GM19438 (cell line): ENCODE measurements at regions not wholly inside any gene's neighbourhood (a gene's known extent, or its start where the extent isn't known, plus 50 kb on each side); places are given as distances from the start of the nearest gene placed in this dataset.

Source experiments
- ATAC-seq: cut with Tn5 transposase; IDR thresholded peaks from one replicate; pipeline ENCODE4 v1.9.1; 2021; ENCODE audit warnings: low read depth; ENCODE audit not compliant: unreplicated experiment

DNA sequence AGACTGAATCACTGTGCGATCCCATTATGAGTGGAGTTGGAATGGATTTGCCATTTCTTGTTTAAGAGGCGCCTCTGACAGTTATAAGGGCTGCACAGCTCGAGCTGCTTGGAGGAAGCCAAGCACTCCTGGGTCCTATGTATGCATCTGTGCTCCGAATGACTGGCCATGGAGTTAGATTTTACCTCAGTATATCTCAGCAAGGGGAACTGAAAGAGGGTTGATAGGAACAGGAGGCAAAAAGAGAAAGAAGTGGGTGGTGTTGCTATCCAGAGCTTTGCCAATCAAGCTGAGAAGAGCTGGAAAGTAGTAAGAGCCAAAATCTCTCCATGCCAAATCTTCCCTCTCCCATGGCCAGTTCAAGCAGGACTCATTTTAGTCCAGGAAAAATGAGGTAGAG is 632.0 kb upstream of the KIRREL3 start:
- no peak for ATAC-seq

DNA sequence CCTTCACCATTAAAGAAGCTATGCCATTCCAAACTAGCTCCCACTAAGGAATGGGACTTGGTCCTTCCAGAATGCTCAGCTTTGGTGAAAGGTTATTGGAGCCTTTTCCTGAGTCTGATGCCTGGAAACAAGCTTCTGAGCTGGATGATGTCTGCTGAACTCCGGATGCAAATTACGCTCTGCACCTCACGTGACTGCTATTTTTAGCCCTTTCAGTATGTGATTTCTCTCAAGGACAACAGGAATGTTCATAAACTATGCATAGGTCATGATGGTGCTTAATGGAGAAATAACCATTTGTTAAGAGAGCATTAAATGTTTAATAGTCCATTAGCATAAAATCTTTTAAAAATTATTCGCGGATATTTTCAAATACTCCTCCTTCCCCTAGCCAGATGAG is 631.4 kb upstream of the KIRREL3 start:
- ATAC-seq: no peak

- ATAC-seq: no peak
Measured at GRCh38 chr11:127629200-127629599, 628.6 kb upstream of the KIRREL3 start.

GRCh38 chr11:127628458-127628785 is 627.9 kb upstream of the KIRREL3 start:
- no peak for ATAC-seq

DNA sequence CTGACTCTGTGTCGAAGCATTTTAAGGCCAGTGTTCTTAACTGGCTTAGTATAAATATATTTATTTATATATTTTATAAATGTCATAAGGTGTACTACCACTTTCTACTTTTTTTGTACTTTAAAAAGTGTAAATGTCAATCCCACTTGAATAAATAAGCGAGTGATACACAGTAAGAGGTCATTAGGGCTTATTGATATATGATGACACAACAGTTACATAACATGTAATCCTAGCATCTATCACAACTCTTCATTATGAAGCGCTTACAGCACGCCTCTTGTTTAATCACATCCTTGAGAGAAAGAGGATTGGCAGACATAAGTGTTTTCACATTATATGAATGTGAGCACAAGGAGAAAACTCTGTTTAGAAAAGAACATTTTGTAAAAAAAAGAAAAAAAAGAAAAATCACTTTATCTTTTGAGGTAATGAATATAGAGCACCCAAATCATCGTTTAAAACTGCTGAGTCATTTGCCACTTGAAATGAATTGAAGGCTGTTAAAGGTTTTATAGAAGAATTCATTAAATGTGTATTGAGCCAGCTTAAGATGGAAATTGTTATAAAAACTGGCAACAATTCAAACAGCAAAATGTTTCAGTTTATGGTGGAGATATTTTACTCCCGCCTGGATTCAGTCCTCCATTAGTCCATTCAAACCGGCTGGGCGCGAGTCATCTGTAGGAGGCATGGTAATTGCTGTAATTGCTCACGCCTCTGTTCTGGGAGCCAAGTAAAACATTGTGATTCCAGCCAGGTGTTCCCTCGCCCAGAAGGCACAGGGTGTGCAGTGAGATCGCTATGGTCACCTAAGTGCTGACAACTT is 627.3 kb upstream of the KIRREL3 start:
- ATAC-seq: no peak

DNA sequence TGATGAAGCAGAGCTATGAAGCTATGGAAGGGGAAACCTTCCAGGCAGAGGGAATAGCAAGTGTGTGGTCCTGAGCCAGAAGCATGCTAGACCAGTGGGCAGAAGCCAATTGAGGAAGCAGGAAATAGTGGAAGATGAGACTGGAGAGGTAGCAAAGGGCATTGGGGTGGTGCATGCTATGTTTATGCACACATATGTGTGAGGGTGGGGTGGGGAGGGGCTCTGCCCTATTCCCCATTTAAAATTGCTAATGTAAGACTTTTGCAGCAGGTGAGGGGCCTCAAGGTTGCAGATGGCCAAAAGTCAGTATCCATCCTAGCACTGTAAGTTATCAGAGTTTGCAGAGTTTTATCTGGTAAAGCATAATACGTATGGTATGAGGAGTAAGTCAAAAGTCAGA is 626.6 kb upstream of the KIRREL3 start:
- no peak for ATAC-seq

DNA sequence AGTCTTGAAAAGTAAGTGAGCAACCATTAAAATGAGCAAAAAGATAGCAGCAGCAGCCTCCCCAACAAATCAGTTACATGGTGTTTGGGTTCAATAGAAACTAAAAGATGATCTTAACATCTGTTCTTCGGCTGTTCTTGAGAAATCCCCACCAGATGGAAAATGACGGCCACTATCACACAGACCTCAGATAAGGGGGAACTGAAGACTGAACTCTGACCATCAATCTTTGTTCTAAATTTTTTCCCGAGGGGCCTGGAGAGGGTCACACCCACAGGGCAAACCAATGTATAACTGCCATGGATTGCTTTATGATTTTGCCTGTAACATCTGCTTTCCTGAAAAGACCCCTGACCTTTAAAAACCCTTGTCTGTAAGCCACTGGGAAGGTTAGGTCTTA is 624.8 kb upstream of the KIRREL3 start:
- no peak for ATAC-seq

- ATAC-seq: no peak
Measured at GRCh38 chr11:127624306-127624856, 623.8 kb upstream of the KIRREL3 start.

DNA sequence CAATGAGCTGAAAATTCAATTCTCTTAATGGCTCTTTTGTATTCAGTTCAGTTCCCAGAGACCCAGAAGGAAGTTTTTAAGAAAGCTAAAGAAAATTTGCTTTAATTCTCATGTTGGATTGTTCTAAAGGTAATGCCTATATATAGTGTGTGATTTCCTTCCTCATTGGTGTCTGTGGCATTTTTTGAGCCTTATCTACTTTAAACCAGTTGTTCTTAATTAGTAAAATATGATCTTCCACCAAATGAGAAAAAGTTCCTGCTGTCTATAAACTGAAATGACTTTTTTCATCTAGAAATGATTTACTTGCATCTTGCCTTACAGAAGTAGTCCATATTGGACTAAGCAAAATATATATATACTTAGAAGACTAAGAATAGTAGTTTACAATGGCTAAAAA is 622.1 kb upstream of the KIRREL3 start:
- no peak for ATAC-seq

DNA sequence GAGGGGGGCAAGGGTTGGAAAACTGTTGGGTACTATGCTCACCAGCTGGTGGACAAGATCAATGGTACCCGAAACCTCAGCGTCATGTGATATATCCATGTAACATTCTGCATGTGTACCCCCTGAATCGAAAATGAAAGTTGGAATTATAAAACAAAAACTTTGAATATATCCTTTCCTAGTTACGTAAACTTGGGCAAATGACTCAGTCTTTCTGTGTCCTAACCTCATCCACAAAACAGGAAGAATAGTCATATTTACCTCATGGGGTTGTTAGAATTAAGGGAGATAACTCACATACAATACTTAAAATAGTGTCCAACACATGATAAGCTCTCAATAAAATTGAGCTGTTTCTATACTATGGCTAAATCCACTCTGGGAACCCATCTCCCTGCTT is 620.1 kb upstream of the KIRREL3 start:
- no peak for ATAC-seq

- no peak for ATAC-seq
Measured at GRCh38 chr11:127619946-127620345, 619.4 kb upstream of the KIRREL3 start.

DNA sequence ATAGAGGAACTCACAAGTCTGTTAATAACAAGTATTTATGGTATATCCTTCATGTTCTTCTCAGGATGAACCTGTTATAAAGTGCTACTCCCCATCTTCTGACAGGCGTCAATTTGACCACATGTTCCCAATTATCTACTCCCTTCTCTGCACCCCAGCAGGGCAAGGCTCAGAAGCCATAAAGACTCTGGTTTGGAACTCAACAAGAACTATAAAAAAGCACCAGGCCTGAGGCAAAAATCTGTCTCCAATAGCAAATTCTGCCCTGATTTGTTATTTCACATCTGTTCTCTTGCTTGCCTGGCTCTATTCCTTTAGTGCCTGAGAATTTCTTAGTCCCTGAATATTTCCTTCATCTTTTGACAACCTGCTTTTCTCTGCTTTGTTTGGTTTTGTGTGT is 618.2 kb upstream of the KIRREL3 start:
- no peak for ATAC-seq

GRCh38 chr11:127616158-127616557 is 615.6 kb upstream of the KIRREL3 start:
- ATAC-seq: no peak

DNA sequence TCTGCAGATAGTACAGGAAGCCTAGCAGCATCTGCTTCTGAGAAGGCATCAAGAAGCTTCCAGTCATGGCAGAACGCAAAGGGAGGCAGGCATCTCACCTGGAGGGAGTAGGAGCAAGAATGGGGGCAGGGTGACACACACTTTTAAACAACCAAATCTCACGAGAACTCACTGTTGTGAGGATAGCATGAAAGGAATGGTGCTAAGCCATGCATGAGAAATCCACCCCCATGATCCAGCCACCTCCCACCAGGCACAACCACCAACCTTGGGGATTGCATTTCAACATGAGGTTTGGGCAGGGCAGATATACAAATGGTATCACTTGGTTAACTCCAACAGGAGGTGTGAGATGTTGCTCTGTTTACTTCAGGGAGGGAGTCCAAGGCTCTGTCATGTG is 612.0 kb upstream of the KIRREL3 start:
- no peak for ATAC-seq

GRCh38 chr11:127609025-127609773 is 608.6 kb upstream of the KIRREL3 start:
- no peak for ATAC-seq

DNA sequence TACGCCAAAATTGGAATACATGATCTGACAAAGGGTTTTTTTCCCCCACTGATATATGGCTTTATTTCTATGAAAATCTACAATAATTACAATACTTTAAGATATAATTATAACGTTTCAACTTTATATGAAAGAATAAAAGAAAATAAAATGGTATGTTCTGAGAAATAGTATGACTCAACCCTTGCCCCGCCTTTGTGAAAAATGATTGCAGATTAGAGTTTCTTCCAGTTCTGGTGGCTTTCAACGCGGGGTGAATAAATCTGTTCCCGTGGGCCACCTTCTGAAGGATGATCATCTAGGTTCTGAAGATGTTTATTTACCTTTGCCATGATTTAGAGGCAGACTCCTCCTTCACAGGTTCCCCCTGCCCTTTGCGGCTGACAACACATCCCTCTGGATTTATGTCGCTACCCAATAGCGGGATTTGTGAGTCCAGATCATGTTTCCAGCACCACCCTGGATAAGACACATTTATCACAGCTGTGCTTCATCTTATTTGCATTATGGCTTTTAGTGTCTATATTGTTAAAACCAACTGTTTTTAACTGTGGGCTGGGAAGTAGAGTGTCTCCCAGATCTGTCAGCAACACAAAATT is 607.0 kb upstream of the KIRREL3 start:
- ATAC-seq: no peak

DNA sequence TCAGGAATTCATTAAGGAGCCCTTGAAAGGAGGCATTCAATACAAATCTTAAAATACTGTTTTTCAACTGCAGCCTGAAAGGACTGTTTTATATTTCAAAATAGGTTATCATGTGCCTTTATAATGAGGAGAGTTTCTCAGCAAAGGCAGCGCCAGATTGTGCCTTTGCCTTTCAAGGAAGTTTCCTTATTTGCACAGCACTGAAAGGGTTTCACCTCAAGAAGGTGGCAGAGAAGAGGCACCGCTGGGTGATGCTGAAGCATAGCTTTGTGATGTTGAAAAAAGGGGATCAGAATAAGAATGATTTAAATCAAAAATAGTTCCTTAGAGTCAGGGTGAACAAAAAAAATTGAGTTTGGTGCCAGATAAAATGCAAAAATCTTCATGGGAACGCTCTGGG is 601.0 kb upstream of the KIRREL3 start:
- no peak for ATAC-seq

DNA sequence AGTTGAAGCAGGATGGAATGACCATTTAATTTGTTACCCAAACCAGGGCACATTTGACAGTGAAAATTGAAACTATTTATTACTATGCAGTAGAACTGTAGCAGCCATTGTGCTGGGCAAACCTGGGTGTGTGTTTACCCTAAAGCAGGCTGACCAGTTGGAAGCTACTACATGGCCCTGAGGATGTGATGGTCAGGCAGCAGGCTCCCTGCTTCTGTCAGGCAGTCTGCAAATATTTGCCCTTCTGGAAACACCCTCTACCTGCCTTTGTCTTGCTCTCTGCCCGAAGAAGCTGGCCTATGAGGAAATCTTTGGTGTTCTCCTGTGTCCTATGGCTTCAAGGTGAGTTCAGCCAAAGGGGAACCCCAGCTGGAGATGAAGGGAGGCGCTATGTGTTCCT is 600.1 kb upstream of the KIRREL3 start:
- ATAC-seq: no peak

DNA sequence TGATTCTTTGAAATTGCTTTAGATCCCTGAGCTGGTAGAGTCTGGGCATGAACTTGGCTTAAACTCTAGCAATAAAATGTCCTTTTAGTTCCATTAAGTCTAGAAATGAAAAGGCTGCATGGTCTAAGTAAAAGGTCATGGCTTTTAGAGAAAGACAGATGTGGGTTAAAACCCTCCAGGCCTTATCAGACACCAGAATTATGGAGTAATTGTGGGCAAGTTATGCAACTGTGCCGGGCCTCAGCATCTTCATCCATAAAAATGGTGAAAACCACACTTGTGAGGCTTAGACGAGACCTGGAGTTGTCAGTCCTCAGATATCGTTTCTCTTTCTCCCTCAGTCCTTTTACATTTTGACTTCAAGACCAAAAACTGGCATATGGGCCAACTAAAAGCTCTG is 597.9 kb upstream of the KIRREL3 start:
- ATAC-seq: no peak

DNA sequence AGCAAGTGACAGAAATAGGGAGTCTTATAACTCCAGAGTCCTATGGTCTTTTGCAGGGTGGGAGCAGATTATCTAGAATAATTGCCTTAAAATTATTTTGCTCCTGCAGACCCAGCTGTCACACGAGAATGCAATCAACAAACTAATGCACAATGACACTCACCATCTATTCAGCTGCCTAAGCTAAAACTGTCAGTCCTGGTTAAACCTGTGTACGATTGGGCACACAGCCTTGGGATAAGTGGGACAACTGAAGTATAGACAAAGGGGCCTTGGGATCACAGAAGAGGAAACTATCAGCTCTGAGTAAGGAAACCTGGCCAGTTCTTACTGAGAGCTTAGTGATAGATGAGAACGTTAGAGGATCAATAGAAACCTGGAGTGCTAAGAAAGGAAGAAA is 595.9 kb upstream of the KIRREL3 start:
- no peak for ATAC-seq

DNA sequence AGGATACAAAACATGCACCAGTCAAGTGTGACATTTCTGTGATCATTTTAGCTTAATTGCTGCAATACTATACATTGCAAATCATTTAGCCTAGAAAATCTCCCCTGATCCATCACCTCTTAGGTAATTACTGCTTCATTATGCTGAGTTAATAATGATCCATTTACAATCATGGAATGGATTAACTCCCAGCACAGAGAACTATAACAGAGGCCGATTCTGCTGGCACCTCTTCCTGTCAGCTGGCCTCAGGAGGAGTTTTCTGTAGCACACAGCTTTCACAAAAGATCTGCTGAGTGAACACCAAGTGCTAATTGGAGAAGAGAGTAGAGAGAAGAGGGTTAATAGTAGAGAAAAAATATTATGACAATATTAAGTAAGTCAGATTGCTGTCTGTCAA is 591.8 kb upstream of the KIRREL3 start:
- no peak for ATAC-seq

DNA sequence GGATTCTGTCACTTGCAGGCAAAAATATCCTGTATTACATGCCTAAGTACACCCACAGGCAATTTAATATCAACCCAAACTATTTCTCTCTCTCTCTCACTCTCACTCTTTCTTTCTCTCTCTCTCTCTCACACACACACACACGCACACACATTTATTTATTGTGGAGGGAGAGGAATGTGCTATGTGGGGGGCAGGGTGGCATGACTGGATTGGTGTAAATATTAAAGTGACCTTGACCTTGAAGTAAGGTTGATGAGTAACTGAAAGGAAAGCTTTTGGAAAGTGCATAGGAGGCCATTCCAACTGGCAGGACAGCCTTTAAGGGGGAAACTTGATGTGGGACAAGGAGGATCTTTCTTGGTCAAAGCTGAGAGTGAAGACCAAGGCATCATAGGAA is 589.7 kb upstream of the KIRREL3 start:
- no peak for ATAC-seq
